AG08395 (cell line): ENCODE measurements at regions not wholly inside any gene's neighbourhood (a gene's known extent, or its start where the extent isn't known, plus 50 kb on each side); places are given as distances from the start of the nearest gene placed in this dataset.
"Not testable (repeated sequence)": the region's sequence is repeated elsewhere in the genome, so short reads cannot be mapped to it uniquely, and the experiment has no call there.

Experiments used
- DNase-seq: peaks from one replicate; pipeline ENCODE4 v3.0.0; 2012; ENCODE audit warnings: mixed read lengths, low spot score

DNA sequence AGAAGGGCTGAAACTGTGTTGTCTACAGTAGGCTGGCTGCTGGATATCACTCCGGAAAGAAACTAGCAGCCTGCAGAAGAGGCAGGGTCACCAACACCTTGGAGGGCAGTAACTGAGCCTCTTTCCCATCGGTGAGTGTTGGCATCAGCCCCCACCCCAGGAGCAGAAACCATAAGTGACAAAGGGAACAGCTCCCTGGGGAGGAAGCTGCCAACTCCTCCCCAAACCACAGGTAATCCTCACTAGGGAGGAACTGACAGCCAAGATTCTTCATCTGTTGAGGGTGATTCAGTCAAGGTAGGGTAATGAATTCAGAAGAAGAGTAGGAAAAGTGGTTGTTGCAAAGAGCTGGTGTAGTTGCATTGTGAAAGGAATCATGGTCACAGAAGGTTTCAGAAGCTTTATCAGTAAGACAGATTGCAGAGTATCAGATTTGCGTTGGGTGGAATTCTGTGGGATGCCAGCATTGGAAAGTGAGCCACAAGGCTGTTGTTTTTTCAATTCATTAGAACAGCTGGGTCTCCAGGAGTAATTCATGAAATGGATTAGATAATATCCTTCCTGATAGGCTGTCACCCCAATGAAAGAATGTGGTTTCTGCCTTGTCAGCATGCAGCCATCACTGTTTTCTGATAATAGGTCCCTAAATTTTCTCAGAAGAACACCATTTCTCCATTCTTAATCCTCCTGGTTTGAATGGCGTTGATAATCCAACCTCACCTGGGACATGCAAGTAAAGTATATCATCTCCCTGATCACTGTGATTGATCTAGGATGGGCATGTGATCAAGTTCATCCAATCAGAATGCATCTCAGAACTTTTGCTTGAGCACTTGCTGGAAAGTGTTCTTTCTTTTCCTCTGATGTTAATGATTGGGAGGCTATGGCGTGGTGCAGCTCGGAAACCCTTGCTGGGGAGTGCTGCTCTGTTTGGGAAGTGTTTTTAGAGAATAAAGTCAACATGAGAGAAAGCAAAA lies 75.0 kb upstream of the CTBP2 start:
- DNase-seq, result no peak

DNA sequence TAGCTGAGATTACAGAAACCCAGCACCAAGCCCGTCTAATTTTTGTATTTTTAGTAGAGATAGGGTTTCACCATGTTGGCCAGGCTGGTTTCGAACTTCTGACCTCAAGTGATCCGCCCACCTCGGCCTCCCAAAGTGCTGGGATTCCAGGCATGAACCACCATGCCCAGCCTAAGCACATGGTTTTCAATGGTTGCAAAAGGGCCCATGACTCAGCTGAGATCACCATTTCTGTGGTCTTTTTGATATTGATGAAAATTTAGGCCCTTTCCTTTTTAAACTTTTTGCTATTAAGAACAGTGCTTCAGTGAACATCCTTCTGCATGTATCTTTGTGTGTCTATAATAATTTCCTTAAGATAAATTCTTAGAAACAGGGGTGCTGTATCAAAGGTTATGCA lies 74.2 kb upstream of the CTBP2 start:
- DNase-seq, result not testable (repeated sequence)

DNA sequence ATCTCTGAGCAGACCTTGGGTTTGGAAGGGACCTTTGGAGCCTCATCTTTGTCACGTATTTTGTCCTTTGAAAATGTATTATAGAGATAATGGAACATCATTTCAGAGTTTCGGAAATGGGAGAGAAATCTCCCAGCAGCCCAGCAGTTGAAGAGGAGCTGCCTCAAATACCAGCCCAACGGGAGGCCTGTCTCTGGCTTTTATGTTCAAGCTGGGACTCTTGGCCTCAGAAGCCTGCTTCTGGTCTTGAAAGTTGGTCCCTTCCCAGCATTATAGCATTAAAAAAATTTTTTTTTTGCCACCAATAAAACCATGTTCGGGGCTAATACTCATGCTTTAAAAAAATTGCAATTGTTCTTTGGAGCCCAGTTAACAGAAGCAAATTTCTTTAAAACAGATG lies 73.4 kb upstream of the CTBP2 start:
- no peak for DNase-seq

DNA sequence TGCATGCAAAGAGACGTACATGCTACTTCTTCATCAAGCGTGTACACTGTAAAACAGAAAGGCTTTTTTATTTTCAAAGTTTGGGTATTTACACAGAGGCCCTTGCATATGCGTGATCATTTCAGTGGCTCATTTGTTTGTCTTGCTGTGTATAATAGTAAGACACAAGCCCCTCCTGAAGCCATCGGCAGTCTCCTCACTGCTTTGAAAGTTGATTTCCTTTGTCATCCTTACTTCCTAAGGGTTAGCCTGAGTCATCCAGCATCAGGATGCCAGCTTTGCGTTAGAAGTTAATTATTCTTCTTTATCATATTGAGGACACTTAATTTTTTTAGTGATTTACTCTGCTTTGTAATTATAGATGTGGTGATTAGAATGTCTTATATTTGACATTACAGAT lies 72.5 kb upstream of the CTBP2 start:
- no peak for DNase-seq

DNA sequence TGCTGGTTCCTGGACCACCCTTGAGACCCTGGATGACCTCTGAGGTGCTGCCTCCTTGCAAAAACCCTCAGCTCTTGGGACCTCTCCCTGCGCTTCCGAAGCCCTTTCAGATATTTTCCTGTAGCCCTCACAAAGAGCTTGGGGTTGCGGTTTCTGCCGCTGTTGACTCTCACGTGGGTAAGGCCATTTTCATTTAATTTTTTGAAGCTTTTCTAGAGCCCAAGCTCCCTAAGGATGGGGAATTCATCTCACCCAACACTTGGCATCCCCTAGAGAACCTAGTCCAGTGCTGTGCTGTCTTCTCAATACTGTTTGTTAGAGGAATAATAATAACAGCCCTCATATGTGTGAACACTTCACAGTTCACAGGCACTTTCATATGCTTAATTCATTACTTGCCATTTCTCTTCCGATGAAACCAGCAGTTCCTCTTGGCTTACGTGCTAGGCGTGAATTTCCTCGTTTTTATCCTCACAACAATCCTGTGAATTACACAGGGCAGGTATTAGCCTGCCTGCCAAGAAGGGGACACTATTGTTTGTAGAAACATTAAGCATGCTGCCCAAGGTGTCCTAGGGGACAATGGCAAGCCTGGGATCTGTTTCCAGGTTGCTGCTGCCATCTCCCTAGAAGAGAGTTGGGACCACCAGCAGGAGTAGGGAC lies 71.6 kb upstream of the CTBP2 start:
- DNase-seq, result no peak

DNA sequence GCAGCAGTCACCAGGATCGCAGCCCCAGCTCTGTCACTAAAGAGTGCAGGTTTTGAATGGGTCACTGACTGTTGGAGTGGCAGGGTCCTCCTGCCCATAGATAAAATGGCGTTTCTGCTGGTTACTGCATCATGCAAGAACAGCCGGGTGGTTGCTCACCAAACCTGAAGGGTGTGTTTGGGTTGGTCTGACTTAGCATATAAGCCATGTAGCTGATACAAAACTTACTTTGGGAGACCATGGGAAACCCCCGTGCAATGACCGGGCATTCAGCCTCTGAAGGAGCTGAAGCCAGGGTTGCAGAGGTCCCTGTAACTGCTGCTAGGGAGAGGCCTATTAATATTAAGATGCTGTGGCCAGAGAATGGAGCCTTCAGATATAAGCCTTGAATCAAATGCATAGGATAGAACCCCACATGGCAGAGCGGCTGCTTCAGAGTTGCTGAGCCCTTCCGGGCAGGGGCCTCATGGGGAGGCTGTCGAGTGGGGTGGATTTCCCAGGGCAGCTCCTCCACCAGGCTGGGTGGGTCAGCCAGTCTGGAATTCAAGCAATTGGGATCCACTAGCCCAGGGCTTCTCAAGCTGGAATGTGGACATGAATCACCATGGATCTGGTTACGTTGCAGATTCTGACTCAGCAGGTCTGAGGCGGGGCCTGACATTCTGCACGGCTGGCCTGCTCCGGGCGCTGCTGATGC lies 70.9 kb upstream of the CTBP2 start:
- DNase-seq, result peak; percentile 98

DNA sequence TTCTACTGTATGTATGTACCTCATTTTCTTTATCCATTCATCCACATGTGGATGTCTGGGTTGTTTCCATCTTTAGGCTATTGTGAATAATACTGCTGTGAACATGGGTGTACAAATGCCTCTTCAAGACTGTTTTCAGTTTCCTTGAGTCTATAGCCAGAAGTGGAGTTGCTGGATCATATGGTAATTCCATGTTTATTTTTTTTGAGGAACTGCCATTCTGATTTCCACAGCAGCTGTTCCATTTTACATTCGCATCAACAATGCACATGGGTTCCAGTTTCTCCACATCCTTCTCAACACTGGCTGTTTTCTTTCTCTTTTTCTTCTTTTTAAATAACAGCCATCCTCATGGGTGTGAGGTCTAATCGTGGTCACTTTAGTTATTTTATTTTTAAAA lies 69.9 kb upstream of the CTBP2 start:
- DNase-seq, result no peak

DNA sequence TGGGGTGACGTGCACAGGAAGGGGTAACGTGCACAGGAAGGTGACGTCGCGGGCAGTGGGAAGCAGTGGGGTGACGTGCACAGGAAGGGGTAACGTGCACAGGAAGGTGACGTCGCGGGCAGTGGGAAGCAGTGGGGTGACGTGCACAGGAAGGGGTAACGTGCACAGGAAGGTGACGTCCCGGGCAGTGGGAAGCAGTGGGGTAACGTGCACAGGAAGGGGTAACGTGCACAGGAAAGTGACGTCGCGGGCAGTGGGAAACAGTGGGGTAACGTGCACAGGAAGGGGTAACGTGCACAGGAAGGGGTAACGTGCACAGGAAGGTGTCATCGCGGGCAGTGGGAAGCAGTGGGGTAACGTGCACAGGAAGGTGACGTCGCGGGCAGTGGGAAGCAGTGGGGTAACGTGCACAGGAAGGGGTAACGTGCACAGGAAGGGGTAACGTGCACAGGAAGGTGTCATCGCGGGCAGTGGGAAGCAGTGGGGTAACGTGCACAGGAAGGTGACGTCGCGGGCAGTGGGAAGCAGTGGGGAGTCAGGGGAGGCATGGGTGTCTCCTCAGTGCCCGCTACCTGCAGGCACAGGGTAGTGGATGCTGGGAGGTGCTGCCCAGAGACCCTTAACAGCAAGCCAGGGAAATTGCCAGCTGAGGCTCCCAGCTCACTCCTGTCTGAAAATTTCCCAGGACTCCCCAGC lies 68.0 kb upstream of the CTBP2 start:
- not testable (repeated sequence) for DNase-seq

DNA sequence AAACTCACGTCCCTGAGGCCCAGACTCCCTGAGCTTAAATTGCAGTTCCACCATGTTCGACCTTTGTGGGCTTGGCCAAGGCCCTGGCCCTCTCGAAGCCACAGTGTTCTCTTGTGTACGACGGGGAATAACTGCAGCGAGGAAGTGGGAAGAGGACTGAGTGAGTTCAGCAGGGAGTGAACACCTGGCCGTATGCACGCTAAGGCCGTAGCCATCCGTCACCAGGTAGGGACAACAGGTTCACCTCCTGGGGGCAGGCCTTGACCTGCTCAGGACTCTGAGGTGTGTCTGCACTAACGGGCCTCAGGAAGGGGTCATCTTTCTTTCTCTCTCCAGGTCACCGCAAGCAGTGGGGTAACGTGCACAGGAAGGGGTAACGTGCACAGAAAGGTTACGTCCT lies 67.2 kb upstream of the CTBP2 start:
- DNase-seq, result no peak

DNA sequence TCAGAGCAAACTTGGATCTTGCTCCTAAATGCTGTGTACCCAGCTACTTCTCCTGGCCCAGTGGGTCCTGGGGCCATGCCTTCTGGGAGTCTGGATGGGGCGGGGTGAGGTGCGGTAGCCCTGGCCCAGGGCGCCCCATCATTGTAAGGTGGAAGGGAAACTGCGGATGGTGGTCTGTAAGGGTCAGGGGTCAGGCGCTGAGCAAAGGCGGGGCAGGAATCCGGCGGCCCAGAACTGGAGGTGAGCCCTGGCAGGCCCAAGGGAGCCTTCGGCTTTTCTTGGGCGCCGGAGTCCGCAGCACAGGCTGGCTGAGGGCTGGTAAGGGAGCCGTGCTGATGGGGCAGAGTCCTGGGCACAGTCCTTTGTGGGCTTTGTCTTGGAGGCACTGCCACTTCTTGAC lies 66.5 kb upstream of the CTBP2 start:
- DNase-seq, result no peak

DNA sequence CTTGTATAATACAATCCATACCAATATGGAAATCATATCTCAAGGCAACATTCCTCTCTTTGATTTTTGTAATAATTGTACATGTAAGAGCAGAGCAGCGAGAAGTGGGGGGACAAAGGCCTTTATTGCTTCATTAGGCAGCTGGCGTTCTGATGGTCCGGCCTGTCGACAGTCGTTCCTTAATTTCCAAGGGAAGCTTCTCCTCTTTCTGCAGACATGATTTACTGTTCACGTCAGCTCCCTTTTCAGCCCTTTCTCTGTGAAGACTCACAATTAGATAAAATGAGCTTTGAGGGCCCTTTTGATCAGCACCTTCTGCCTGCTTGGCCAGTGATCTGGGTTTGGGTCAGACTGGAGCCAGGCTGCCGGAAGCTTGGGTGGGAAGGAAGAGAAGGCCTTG lies 65.6 kb upstream of the CTBP2 start:
- DNase-seq, result no peak

DNA sequence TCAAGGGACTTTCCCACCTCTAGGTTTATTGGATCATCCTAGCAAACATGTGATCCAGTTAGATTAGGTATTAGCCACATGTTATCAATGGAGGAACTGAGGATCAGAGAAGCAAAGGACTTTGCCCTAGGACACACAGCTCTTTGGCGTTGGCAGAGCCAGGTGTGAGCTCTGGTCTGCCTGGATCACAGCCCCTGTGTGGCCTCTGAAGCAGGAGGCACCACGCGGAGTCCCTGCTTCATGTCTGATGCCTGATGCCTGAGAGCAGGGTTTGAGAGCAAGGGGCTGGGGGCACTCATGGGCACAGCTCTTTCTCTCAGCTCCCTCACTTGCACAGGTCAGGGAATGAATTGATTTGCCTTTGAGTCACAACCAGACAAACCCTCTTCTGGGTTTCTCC lies 64.7 kb upstream of the CTBP2 start:
- DNase-seq, result no peak

DNA sequence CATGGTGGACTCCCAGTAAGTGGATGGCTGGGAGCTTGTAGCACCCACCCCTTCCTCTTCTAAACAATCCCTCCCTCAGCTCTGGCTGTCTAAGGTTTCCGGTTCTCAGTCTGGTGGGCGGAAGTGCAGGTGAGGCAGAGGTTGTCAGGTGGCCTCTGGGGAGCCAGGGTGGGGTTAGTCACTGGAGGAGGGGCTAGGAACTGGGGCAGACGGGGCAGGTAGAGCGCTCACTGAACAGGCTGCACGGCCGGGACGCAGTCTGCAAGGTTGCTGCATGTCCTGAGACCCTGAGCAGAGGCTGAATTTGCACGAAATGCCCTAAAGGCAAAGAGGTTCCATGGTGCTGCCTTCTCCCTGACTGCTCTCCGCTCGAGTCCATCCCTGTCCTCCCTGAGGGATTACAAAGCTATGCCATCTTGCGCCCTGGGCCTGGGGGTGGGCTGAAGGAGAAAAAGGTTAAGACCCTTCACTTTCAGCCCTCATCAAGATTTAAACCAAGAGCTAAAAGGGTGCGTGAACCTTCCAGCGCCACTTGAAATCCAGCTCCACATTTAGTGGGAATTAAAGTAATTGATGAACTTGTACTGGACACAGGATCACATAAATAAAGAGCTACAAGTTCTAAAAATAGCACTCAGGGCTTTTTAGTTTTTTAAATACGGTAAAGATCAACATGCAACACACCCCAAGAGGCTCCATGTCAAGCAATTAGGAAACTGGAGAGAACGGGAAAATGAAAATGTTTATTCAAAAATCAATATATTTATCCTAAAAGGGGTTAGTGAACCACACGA lies 62.3 kb upstream of the CTBP2 start:
- DNase-seq, result no peak

DNA sequence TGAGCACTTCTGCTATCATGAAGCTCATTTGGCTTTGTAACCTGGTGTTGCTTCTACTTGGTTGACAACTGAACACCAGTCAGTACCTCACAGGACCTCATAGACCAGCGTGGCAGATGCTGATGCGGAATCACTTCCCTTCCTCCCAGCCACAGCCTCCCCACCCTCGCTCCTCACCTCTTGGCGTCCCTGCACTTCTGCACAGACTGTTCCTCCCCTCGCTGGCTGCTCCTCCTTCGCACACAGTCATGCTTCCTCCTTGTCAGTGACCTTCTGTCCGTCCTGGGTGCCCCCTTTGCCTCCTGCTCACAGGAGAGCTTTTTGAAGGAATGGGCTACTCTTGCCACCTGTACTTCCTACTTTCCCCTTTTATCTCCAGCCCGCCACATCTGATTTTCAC lies 61.4 kb upstream of the CTBP2 start:
- DNase-seq, result no peak

DNA sequence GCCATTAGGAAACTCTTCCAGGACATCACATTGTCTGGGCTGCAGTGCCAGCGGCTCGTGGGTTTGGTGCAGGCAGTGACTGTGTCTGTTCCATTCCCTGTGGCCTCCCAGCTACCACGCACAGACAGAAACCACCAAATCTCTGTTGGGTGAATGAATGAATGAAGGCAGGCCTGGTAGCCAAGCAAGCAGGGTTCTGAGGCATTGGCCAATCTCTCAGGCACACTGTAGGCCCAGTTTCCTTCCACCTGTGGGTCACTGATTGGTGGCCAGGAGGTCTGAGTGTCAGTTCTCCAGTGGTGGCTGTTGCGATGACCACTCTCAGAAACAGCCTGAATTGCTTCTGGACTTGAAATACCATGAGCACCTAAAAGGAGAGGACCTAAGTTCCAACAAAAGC lies 59.4 kb upstream of the CTBP2 start:
- DNase-seq, result no peak

DNA sequence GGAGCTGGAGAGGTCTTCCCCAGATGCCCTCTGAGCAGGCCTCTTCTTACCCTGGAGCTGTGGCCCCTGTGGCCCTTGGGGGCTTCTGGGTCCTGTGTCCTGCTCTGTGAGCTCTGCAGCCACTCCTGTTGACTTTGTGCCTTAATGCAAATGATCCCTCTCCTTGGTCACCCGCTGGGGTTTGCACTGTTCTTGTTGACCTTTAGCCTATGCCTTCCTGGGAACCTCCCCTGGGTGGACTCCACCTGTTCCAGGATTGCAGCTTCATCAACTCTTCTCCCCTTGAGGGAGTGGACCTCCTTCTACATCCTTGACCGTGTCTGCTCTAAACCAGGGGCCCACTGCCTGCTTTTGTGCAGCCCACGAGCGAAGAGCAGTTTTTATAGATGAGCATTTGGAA lies 58.6 kb upstream of the CTBP2 start:
- no peak for DNase-seq

DNA sequence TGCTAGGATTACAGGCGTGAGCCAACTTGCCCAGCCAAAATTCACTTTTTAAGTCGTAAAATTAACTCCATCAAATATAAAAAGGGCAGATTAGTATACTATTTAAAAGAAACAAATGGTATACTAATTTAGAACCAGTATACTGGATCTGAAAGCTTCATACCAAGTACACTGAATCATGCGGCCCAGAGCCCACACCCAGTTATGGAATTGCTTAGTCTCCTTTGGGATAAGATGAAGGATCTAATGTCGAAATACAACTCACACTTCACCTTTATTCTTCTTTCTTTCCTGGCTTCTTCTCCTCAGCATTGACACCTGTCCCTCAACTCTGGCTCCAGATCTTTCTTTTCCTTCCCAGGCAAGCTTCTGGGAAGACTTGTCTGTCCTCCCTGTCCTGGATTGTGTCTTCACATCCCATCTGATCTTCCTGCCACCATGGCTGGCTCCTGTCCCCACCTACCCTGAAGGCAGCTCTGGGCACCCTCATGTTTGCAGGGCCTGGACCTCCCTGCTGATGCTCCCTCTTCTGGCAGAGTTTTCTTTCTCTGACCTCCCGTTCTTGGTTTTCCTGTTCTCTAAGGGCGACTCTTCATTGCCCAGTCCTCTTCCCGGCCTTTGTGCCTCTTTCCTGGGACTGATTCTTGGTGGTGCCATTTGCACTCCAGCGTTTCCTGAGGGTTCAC lies 57.8 kb upstream of the CTBP2 start:
- peak; percentile 38 for DNase-seq

DNA sequence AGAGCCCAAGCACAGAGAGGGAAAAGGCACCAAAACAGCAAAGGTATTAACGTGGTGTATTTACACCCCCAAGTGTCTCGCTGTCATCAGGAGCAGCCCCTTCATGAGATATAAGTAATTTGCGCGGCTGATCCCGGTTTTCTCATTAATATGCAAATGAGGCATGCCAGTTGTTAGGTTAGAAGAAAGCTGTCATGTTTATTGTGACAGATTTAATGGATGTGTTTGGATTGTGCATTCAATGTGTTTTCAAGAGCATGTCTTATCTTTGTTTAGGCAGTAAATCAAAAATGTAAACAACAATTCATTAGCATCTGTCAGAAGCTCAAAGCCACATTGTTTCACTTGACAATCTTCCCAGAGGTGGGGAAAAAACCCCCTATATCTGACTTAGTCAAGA lies 56.5 kb upstream of the CTBP2 start:
- DNase-seq, result no peak

DNA sequence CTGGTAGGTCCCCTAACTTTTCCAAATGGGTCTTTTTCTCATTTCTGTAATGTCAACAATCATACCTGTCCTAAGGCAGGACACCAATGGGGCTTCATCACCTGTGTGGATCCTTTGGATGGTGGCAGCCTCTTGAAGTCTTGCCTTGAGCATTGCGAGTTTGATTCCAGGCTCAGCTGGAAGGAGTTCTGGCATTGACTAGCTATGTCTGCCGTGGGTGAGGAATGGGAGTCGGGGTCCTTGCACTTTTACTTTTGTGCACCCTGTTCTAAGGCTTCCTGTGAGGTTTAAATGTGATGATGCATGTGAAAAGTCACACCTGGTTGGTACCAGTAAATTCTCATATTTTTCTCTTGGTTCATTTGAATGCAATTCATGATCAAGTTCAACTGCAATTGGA lies 55.9 kb upstream of the CTBP2 start:
- DNase-seq, result no peak

DNA sequence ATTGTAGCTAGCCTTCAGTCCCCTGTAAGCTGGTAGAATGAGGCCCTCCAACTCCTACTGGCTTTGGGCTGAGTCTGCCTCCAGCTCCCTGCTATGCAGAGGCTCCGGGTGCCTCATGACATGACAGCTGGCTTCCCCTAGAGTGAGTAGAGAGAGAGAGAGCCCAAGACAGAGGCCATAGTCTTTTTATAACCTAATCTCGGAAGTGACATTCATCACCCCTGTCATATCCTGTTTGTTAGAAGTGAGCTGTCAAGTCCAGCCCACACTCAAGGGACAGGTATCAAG lies 53.9 kb upstream of the CTBP2 start:
- no peak for DNase-seq
